Stimulated activated naive B cell treated with anti-CD40 and anti-IgM and Interleukin-4, amounts not matched to agents 10 μg/mL and 1 μg/mL and 100 μg/mL, for 72 hours (primary cell): ENCODE measurements at regions not wholly inside any gene's neighbourhood (a gene's known extent, or its start where the extent isn't known, plus 50 kb on each side); places are given as distances from the start of the nearest gene placed in this dataset.
A peak's percentile ranks its signal among the peaks of the same experiment; 100 is the strongest.

Experiments
- ATAC-seq, 2 donors: fragments of 150-1000 bp; cut with Tn5 transposase; replicated peaks; 2 replicates each; pipeline ENCODE4 v1.10.0; 2021; ENCODE audit warnings: moderate library complexity in 1 of 2
- DNase-seq: peaks from one replicate; pipeline ENCODE4 v3.0.0; 2021
- H3K27ac Mint-ChIP-seq: one replicate; pipeline ENCODE4 v1.8.0; 2022; ENCODE audit warnings: mild to moderate bottlenecking, mixed read lengths
- H3K27me3 Mint-ChIP-seq, 2 donors: one replicate each; pipeline ENCODE4 v1.8.0; 2022; ENCODE audit warnings: mixed read lengths in 2 of 2
- H3K36me3 Mint-ChIP-seq, 2 donors: one replicate each; pipeline ENCODE4 v1.8.0; 2022; ENCODE audit warnings: mixed read lengths in 2 of 2, mild to moderate bottlenecking in 1 of 2
- H3K4me1 Mint-ChIP-seq, 2 donors: one replicate each; pipeline ENCODE4 v1.8.0; 2022; ENCODE audit warnings: mixed read lengths in 2 of 2, mild to moderate bottlenecking in 1 of 2
- H3K4me3 Mint-ChIP-seq, 2 donors: one replicate each; pipeline ENCODE4 v1.8.0; 2022; ENCODE audit warnings: mild to moderate bottlenecking in 2 of 2, mixed read lengths in 2 of 2, moderate library complexity in 1 of 2
- H3K9me3 Mint-ChIP-seq, 2 donors: one replicate each; pipeline ENCODE4 v1.8.0; 2022; ENCODE audit warnings: mixed read lengths in 2 of 2, mild to moderate bottlenecking in 1 of 2

GRCh38 chr2:133828913-133829312 lies 260.6 kb upstream of the NCKAP5 start:
- Mint-ChIP-seq H3K4me3 (no peak overlapping the region), H3K27me3 (peaks cover 19 to 21% of the 10 kb centered on the region in 2 donors), H3K27ac (no peak overlapping the region), H3K36me3 (no peaks in the 10 kb centered on the region), H3K4me1 (no peaks in the 10 kb centered on the region), H3K9me3 (no peaks in the 10 kb centered on the region)
- DNase-seq, result no peak
- no peak for ATAC-seq

DNA sequence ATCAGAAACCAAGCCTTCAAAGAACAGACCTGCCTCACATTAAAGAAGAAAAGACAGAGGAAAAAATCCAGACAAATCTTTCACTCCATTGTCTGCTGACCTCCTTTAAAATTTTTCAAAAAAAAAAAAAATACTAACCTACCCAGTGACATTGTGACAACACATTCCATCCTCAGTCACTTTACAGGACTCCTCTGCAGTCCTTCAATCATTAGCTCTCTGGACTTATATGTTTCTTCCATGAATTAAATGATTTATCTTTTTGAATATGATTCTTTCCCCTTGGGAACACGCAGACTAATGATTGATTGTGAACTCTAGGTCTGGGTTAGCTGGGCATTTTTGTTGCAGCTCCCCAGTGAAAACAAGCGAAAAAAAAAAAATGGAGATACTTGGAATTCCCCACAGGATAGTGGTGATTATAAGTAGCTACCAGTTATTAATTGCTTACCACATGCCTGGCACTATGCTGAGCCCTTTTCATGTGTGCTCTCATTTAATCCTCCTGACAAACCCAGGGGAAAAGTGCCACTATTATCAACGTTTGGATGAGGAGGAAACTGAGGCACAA lies 261.3 kb upstream of the NCKAP5 start:
- Mint-ChIP-seq H3K36me3 (no peaks in the 10 kb centered on the region), H3K4me1 (no peaks in the 10 kb centered on the region), H3K9me3 (no peaks in the 10 kb centered on the region), H3K27ac (no peak overlapping the region), H3K27me3 (peaks cover 19 to 21% of the 10 kb centered on the region in 2 donors), H3K4me3 (no peak overlapping the region)
- no peak for ATAC-seq
- DNase-seq, result no peak

GRCh38 chr2:133833746-133834145 lies 265.5 kb upstream of the NCKAP5 start:
- DNase-seq, result no peak
- Mint-ChIP-seq H3K9me3 (no peaks in the 10 kb centered on the region), H3K36me3 (no peaks in the 10 kb centered on the region), H3K4me3 (no peak overlapping the region), H3K27ac (no peak overlapping the region), H3K4me1 (peaks cover 5 to 6% of the 10 kb centered on the region in 2 donors), H3K27me3 (no peaks in the 10 kb centered on the region)
- ATAC-seq, result no peak

DNA sequence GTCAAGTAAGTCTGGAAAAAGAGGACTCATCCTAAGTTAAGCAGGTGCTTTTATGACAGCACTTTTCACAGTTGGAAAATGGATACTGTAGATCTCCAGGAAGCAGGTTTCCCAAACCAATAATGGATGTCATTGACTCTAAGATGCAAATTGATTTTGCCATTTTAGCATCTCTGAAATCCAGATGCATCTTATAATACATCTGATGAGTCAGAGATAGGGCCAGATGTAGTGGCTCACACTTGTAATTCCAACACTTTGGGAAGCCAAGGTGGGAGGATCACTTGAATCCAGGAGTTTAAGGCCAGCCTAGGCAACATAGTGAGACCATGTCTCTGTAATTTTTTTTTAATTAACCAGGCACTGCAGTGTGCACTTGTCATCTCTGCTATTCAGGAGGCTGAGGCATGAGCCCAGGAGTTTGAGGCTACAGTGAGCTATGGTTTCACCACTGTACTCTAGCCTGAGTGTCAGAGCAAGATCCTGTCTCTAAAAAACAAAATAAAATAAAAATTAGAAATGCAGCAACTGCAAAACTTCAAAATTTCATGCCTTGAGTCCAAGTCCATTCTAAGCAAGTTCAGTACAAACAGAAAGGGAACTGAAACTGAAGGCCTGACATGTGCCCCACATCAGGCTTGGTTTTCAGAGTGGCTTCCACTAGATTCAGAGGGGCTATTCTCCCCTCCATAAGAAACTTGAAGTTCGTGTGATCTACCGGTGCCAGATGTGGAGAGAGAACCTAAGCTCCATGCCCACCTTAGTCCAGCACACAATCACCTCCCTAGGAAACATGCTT lies 267.8 kb upstream of the NCKAP5 start:
- DNase-seq (no peak), ATAC-seq (peak; percentile 63 to 75)
- Mint-ChIP-seq H3K27me3 (no peaks in the 10 kb centered on the region), H3K4me3 (no peak overlapping the region), H3K36me3 (no peaks in the 10 kb centered on the region), H3K27ac (no peak overlapping the region), H3K9me3 (no peaks in the 10 kb centered on the region), H3K4me1 (peaks cover 5 to 6% of the 10 kb centered on the region in 2 donors)

- no peak overlapping the region for H3K27ac Mint-ChIP-seq
- H3K4me3 Mint-ChIP-seq, result no peak overlapping the region
- no peaks in the 10 kb centered on the region for H3K9me3 Mint-ChIP-seq
- H3K4me1 Mint-ChIP-seq, result peaks cover 5 to 6% of the 10 kb centered on the region in 2 donors
- ATAC-seq (no peak), DNase-seq (no peak)
- no peaks in the 10 kb centered on the region for H3K27me3 Mint-ChIP-seq
- H3K36me3 Mint-ChIP-seq, result no peaks in the 10 kb centered on the region
Observed at GRCh38 chr2:133836691-133837345, 268.6 kb upstream of the NCKAP5 start.

DNA sequence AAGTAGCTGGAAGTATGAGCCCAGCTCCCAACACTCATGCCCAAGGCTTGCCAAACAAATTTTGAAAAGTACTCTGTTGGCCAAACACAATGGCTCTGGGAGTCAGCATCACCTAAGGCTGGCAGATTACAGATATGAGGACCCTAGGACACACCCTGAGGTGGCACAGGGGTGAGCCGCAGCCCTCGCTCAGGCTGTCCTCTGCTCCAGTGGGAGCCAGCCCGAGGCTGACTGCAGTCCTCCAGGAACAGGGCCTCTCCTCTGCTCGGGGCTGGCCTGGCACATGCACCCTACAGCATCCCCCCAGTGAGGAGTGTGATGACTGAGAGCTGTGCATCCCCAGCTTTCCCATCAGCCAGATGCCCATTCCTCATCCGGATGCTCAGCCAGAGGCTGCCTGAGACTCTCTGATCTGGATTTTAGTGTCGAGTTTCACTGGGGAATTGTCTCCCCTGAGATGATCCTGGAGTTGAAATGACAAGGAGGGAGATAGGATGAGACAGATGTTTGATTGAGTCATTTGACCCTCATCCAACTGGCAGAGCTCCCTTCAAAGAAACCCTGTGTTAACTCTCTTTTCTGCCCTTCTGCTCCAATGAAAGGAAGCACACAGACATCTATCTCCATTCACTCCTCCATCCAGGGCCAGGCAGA lies 269.3 kb upstream of the NCKAP5 start:
- H3K27ac Mint-ChIP-seq, result no peak overlapping the region
- H3K36me3 Mint-ChIP-seq, result no peaks in the 10 kb centered on the region
- no peaks in the 10 kb centered on the region for H3K27me3 Mint-ChIP-seq
- peaks cover 5 to 6% of the 10 kb centered on the region in 2 donors for H3K4me1 Mint-ChIP-seq
- H3K4me3 Mint-ChIP-seq, result no peak overlapping the region
- no peaks in the 10 kb centered on the region for H3K9me3 Mint-ChIP-seq
- ATAC-seq, result no peak
- no peak for DNase-seq

DNA sequence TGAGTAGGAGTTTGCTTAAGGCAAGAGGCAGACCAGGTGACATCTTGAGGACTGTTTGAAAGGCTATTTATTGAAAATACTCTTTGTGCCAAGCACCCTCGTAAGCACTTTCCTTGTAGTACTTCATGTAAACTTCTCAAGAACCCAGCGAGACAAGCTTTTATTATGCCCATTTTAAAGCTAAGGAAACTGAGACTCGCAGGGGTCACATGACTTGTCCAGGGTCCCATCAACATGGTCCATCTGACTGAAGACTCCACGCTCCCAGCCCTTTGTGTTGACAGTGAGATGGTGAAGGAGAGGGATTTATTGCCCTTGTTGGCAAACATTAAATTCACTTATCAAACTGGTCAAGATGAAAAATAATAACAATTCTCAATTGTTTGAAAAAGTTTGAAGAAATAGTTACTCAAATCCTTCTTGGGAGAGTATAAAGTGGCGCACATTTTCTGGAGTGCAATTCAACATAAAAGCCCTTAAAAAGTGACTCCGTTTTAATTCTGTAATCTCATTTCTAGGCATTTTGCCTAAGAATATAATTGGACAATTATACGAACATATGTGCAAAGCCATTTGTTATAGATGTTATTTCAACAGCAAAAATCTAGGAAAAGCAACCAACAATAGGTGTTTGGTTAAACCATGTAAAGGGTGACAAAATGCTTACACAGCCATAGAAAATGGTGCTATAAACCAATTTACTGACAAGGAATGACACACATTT lies 270.5 kb upstream of the NCKAP5 start:
- Mint-ChIP-seq H3K4me3 (no peak overlapping the region), H3K4me1 (peaks cover 5 to 9% of the 10 kb centered on the region in 2 donors), H3K27me3 (no peaks in the 10 kb centered on the region), H3K36me3 (no peaks in the 10 kb centered on the region), H3K9me3 (no peaks in the 10 kb centered on the region), H3K27ac (no peak overlapping the region)
- ATAC-seq (no peak), DNase-seq (no peak)

DNA sequence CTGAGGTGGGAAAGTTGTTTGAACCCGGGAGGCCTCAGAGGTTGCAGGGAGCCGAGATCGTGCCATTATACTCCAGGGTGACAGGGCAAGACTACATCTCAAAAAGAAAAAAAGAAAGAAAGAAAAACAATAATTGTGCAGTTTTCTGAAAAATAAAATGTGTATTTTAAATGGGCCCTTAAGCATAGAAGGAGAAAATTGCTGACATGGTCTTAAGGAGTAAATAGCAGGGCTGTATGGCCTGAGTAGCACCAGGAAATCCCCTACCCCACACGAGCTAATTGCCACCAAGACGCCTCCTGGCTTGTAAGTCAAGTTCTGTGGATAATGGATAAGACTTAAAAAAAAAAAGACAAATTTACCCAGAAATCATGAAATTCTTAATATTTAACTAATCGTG lies 271.4 kb upstream of the NCKAP5 start:
- no peaks in the 10 kb centered on the region for H3K36me3 Mint-ChIP-seq
- no peak overlapping the region for H3K27ac Mint-ChIP-seq
- peaks cover 9 to 15% of the 10 kb centered on the region in 2 donors for H3K4me1 Mint-ChIP-seq
- H3K27me3 Mint-ChIP-seq, result peaks cover 0 to 4% of the 10 kb centered on the region in 2 donors
- no peak for ATAC-seq
- no peak for DNase-seq
- H3K4me3 Mint-ChIP-seq, result no peak overlapping the region
- H3K9me3 Mint-ChIP-seq, result no peaks in the 10 kb centered on the region

GRCh38 chr2:133840761-133841160 lies 272.5 kb upstream of the NCKAP5 start:
- H3K36me3 Mint-ChIP-seq, result no peaks in the 10 kb centered on the region
- ATAC-seq, result no peak
- H3K9me3 Mint-ChIP-seq, result no peaks in the 10 kb centered on the region
- peaks cover 9 to 13% of the 10 kb centered on the region in 2 donors for H3K27me3 Mint-ChIP-seq
- no peak for DNase-seq
- H3K27ac Mint-ChIP-seq, result no peak overlapping the region
- H3K4me1 Mint-ChIP-seq, result peaks cover 9 to 15% of the 10 kb centered on the region in 2 donors
- H3K4me3 Mint-ChIP-seq, result no peak overlapping the region

GRCh38 chr2:133841900-133842299 lies 273.6 kb upstream of the NCKAP5 start:
- Mint-ChIP-seq H3K4me1 (peaks cover 5 to 9% of the 10 kb centered on the region in 2 donors), H3K27ac (no peak overlapping the region), H3K9me3 (no peaks in the 10 kb centered on the region), H3K27me3 (peaks cover 9 to 13% of the 10 kb centered on the region in 2 donors), H3K36me3 (no peaks in the 10 kb centered on the region), H3K4me3 (no peak overlapping the region)
- no peak for DNase-seq
- ATAC-seq, result no peak

- no peaks in the 10 kb centered on the region for H3K36me3 Mint-ChIP-seq
- H3K9me3 Mint-ChIP-seq, result no peaks in the 10 kb centered on the region
- peaks cover 9 to 13% of the 10 kb centered on the region in 2 donors for H3K27me3 Mint-ChIP-seq
- peaks cover 4 to 9% of the 10 kb centered on the region in 2 donors for H3K4me1 Mint-ChIP-seq
- ATAC-seq (no peak), DNase-seq (no peak)
- H3K27ac Mint-ChIP-seq, result peak overlapping the region; percentile 26
- H3K4me3 Mint-ChIP-seq, result no peak overlapping the region
Observed at GRCh38 chr2:133842446-133842845, 274.2 kb upstream of the NCKAP5 start.

GRCh38 chr2:133843091-133843490 lies 274.8 kb upstream of the NCKAP5 start:
- no peaks in the 10 kb centered on the region for H3K9me3 Mint-ChIP-seq
- H3K4me1 Mint-ChIP-seq, result peaks cover 4 to 9% of the 10 kb centered on the region in 2 donors
- H3K4me3 Mint-ChIP-seq, result no peak overlapping the region
- no peaks in the 10 kb centered on the region for H3K36me3 Mint-ChIP-seq
- H3K27ac Mint-ChIP-seq, result no peak overlapping the region
- H3K27me3 Mint-ChIP-seq, result peaks cover 14 to 19% of the 10 kb centered on the region in 2 donors
- DNase-seq (no peak), ATAC-seq (no peak)

DNA sequence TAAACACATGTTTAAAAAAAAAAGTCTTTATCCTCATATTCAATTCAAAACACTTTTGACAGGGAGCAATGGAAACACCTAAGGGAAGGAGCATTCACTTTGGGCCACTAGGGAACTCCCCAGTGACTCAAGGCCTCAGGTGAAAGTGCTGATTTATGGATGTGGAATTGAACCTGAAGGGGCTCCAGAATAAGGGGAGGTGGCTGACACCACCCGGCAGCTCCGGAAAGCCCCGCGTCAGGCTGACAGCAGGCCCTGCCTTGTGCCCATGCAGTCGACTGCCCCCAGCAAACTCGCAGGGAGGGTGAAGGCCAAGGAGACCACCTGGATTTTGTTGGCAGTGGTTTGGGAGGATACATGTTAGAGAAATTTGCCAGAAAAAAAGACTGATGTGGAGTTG lies 275.3 kb upstream of the NCKAP5 start:
- H3K9me3 Mint-ChIP-seq, result no peaks in the 10 kb centered on the region
- peaks cover 4 to 9% of the 10 kb centered on the region in 2 donors for H3K4me1 Mint-ChIP-seq
- no peaks in the 10 kb centered on the region for H3K36me3 Mint-ChIP-seq
- ATAC-seq (no peak), DNase-seq (no peak)
- no peak overlapping the region for H3K4me3 Mint-ChIP-seq
- peaks cover 18 to 21% of the 10 kb centered on the region in 2 donors for H3K27me3 Mint-ChIP-seq
- H3K27ac Mint-ChIP-seq, result no peak overlapping the region
